K562 (cell line): ENCODE measurements at regions not wholly inside any gene's neighbourhood (a gene's known extent, or its start where the extent isn't known, plus 50 kb on each side); places are given as distances from the start of the nearest gene placed in this dataset.

Experiments used
- PHF20 ChIP-seq: fragments of 450-650 bp; IDR thresholded peaks from 2 replicates; pipeline ENCODE4 v1.6.1; 2018; ENCODE audit not compliant: partially characterized antibody
- SMARCC2 ChIP-seq: fragments of 450-650 bp; IDR thresholded peaks from 2 replicates; pipeline ENCODE4 v1.6.1; 2017; ENCODE audit warnings: antibody characterized with exemption, moderate library complexity, mild to moderate bottlenecking, low read depth
- ZNF239 ChIP-seq: fragments of 250-450 bp; sonication (Bioruptor Pico); IDR thresholded peaks from 2 replicates; pipeline ENCODE4 v1.4.0; 2020; ENCODE audit warnings: mild to moderate bottlenecking
- ZNF696 ChIP-seq: fragments of 250-450 bp; sonication (Bioruptor Pico); conservative IDR thresholded peaks from 2 replicates; pipeline ENCODE4 v1.4.0; 2020; ENCODE audit warnings: mild to moderate bottlenecking, moderate library complexity

GRCh38 chr10:30788307-30788706 lies 158.8 kb upstream of the LYZL2 start:
- no peak for TF ChIP-seq ZNF696 (CRISPR knock-in tag)
- TF ChIP-seq ZNF239 (CRISPR knock-in tag) = no peak
- no peak for TF ChIP-seq SMARCC2
- no peak for TF ChIP-seq PHF20
